ENCODE measurements at regions not wholly inside any gene's neighbourhood (a gene's known extent, or its start where the extent isn't known, plus 50 kb on each side); places are given as distances from the start of the nearest gene placed in this dataset.

DNA sequence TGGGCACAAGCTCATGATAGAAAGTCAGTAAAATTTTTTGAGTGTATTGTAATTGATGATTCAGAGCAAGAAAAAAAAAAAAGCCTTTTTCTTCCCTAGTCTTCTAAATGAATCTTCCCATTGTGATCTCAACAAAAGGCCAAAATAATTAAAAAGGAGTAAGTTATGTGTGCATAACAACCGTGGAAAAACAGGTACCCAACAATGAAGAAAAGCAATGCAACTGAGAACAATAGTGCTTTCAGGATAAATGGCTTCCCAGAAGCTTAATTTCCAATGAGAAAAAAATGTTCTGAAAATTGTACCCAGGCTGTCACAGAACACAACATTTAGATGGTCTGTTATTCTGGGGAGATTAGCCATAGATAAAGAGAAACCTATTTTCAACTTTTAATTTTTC is 399.0 kb upstream of the AGA start:
- TF ChIP-seq, protein P1, sequence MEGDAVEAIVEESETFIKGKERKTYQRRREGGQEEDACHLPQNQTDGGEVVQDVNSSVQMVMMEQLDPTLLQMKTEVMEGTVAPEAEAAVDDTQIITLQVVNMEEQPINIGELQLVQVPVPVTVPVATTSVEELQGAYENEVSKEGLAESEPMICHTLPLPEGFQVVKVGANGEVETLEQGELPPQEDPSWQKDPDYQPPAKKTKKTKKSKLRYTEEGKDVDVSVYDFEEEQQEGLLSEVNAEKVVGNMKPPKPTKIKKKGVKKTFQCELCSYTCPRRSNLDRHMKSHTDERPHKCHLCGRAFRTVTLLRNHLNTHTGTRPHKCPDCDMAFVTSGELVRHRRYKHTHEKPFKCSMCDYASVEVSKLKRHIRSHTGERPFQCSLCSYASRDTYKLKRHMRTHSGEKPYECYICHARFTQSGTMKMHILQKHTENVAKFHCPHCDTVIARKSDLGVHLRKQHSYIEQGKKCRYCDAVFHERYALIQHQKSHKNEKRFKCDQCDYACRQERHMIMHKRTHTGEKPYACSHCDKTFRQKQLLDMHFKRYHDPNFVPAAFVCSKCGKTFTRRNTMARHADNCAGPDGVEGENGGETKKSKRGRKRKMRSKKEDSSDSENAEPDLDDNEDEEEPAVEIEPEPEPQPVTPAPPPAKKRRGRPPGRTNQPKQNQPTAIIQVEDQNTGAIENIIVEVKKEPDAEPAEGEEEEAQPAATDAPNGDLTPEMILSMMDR (conservative IDR thresholded peaks at IDR 0.05; ENCODE audit: low read depth, low read length), result no peak
- no peak for DNase-seq (ENCODE audit: low read depth)
- no peak overlapping the region for H3K4me3 ChIP-seq (ENCODE audit: low read length)

DNA sequence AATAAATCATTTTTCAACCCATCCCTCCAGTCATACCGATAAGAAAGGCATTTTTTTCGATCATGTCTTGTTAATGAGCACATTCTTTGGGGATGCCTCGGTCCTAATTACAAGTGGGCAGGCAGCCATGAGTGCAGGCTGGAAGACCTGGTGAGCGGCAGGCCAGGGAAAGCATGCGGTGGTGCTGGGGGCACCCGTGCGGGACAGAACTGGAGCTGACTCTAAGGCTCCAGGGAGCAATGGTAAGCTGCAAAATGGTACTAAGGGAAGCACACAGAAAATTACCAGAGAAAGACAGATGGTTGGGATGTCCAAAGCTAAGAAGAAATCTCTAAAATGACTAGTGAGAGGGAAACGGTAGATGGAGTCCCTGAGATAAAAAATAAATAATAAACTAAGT is 411.0 kb upstream of the AGA start:
- TF ChIP-seq, protein P1 (conservative IDR thresholded peaks at IDR 0.05; ENCODE audit: low read depth, low read length), result no peak
- no peak overlapping the region for H3K4me3 ChIP-seq (ENCODE audit: low read length)
- no peak for DNase-seq (ENCODE audit: low read depth)

DNA sequence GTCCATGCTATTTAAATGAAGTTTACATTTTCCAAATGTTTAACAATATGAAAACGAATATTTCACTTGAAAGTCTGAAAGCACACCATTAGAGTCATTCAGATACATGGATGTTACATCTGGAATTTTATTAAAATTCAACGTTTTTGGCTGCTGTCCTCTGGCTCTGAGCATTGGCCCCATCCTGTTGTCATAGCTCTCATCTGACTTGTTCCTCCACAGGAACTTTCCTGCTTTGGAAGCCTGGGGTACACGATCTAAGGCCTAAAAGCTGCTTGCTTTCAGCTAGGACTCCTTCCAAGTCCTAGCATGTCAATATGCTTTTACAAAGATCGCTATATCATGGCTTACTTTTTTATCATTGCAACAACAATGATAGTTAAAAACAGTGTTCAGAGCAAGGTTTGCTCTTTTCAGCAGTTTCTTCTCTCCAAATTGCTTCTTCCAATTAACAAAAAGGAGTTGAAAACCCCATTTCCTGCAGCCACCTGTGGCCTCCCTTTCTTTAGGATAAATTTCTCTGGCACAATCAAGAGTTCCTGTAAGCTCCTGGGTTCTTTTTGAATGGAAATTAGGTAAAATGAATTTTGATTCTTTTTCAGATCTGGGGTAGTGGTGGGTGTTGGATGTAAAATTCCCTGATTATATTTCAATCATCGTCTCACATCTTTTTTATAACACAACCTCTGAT is 413.4 kb upstream of the AGA start:
- no peak for DNase-seq (ENCODE audit: low read depth)
- no peak overlapping the region for H3K4me3 ChIP-seq (ENCODE audit: low read length)
- TF ChIP-seq, protein P1 (conservative IDR thresholded peaks at IDR 0.05; ENCODE audit: low read depth, low read length), result no peak

DNA sequence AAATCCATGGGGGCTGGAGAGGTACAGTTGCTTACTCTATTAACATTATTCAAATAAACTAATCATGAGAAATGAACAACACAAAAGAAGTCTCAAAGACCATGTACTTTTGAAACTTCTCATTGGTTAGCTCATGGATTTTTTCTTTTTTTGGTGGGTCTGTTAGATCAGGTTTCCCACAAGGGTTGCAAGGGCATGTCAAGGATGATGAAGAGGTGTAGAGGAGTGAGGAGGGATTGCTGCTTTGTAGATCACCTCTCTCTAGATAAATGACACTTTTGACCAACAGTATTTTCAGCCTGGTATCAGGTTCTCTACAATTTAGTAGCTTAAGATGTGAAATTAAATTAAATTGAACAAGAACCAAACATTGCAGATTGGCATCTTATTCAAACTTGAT is 417.9 kb upstream of the AGA start:
- TF ChIP-seq, protein P1 (conservative IDR thresholded peaks at IDR 0.05; ENCODE audit: low read depth, low read length), result no peak
- H3K4me3 ChIP-seq (ENCODE audit: low read length), result no peak overlapping the region

DNA sequence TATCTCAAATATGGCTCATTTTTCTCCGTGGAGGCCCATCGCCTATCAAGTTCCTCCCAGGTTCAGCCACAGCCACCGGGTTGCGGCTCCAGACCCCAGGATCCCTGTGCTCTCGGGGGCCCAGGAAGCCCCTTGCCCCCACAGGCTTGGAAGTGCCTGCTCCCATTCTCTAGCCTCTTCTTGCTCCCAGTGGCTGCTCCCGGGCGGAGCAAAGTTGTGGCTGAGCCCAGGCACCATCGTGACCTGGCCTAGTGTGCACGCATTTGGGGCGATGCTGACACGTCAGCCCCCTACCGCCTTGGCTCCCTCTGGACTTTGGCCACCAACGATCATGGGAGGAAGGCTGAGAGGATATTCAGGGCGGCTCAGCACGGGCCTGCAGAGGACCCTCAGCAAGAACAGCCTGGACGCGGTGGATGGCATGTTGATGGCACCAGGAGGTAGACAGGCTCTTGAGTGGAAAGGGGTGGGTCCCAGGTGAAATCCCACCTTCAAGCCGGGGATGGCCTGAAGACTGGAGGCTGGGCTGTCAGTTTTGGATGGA is 419.4 kb upstream of the AGA start:
- no peak for DNase-seq (ENCODE audit: low read depth)
- TF ChIP-seq, protein P1 (conservative IDR thresholded peaks at IDR 0.05; ENCODE audit: low read depth, low read length), result no peak
- H3K4me3 ChIP-seq (ENCODE audit: low read length), result no peak overlapping the region

More for the DNA sequence above, 417.9 kb upstream of the AGA start:
- no peak for DNase-seq (ENCODE audit: low read depth)

DNA sequence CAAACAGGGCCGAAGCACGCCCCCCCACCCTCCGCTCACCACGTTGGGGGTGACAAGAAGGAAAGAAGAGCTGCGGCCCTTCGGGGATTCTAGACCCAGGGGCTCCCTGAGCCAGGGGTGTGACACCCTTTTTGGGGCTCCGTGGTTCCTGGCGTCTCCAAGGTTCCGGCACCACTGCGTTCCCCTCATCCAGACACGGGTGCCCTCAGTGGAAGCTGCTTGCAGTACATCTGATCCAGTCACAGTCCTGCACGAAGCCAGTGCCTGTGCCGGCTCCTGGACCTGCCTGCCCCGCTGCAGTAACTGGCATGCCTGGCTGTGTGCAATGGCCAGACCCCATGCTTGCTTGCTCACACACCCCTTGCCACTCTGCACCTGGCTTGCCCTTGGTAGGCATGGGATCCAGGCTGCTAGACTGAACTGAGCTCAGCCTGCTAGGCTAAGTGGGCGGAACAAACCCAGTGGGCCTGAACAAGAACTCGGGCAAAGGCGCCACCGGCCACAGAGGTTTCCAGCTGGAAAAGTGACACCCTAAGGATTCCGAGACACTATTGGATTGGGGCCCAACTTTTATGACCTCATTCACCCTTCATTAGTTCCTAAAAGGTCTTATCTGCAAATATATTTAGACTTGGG is 420.4 kb upstream of the AGA start:
- TF ChIP-seq, protein P1 (conservative IDR thresholded peaks at IDR 0.05; ENCODE audit: low read depth, low read length), result no peak

DNA sequence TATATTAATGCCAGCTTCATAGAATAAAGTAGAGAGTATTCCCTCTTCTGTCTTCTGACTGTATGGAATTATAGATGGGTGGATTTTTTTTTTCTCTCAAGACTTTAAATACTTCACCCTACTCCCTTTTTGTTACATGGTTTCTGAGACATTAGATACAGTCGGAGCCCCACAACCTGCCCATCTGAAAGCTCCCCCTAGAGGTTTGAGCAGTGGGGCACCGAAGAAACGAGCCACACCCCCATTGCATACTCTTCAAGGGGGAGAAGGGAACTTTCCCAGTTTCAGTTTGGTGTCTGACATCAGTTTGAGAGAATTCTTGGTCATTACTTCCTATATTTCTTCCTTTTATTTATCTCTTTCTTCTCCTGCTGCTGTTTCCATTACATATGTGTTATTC is 437.6 kb upstream of the AGA start:
- no peak overlapping the region for H3K4me3 ChIP-seq (ENCODE audit: low read length)
- TF ChIP-seq, protein P1 (conservative IDR thresholded peaks at IDR 0.05; ENCODE audit: low read depth, low read length), result peak; percentile 17
- DNase-seq (ENCODE audit: low read depth), result no peak

More for the DNA sequence above, 420.4 kb upstream of the AGA start:
- H3K4me3 ChIP-seq (ENCODE audit: low read length), result no peak overlapping the region
- DNase-seq (ENCODE audit: low read depth), result no peak

Measured in retinal pigment epithelial cell (primary cell).